Breast epithelium (tissue), 4 donors: ENCODE measurements at regions not wholly inside any gene's neighbourhood (a gene's known extent, or its start where the extent isn't known, plus 50 kb on each side); places are given as distances from the start of the nearest gene placed in this dataset.

ENCODE experiments used
- DNase-seq, 2 donors: peaks; one replicate each; pipeline ENCODE4 v3.0.0-alpha.2; 2019; ENCODE audit warnings: low spot score in 2 of 2
- H3K27ac ChIP-seq, 2 donors: fragments of 200-600 bp; sonication (generic) in 1 of 2; one replicate each; pipeline ENCODE4 v1.5.1; 2016 to 2019; ENCODE audit warnings: mild to moderate bottlenecking in 1 of 2
- H3K27me3 ChIP-seq, 2 donors: fragments of 200-600 bp; sonication (generic) in 1 of 2; one replicate each; pipeline versions ENCODE4 v1.5.1 to v1.6.0; 2017 to 2019; ENCODE audit warnings: control low read depth in 1 of 2, mild to moderate bottlenecking in 1 of 2
- H3K36me3 ChIP-seq: fragments of 200-600 bp; one replicate; pipeline ENCODE4 v1.5.1; 2019
- H3K4me1 ChIP-seq, 2 donors: fragments of 200-600 bp; sonication (generic); one replicate each; pipeline ENCODE4 v1.5.1; 2016 to 2019; ENCODE audit warnings: control low read depth in 1 of 2
- H3K4me3 ChIP-seq, 3 donors: fragments of 200-600 bp; sonication (generic); 1 replicate in 2 of 3; 2 replicates in 1 of 3; pipeline ENCODE4 v1.5.1; 2016 to 2019; ENCODE audit warnings: mild to moderate bottlenecking in 3 of 3, moderate library complexity in 2 of 3
- H3K9me3 ChIP-seq, 2 donors: fragments of 200-600 bp; sonication (generic) in 1 of 2; one replicate each; pipeline ENCODE4 v1.5.1; 2016 to 2019; ENCODE audit warnings: control low read depth in 1 of 2
- POLR2A ChIP-seq: fragments of 450-650 bp; IDR thresholded peaks from one replicate; pipeline ENCODE4 v1.6.1; 2016; ENCODE audit warnings: antibody characterized with exemption, mild to moderate bottlenecking, moderate library complexity
- POLR2AphosphoS5 ChIP-seq, 3 donors: sonication (generic); formaldehyde crosslinking; IDR thresholded peaks; one replicate each; pipeline ENCODE4 v1.6.1; 2017; ENCODE audit warnings: antibody characterized with exemption in 3 of 3
- intact Hi-C: fragments of 100-400 bp; cut with DNase I; formaldehyde crosslinking; loops from one replicate; pipeline ENCODE4 v1.15.1; 2023; ENCODE audit warnings: low total_unique reads
- TF ChIP-seq, protein P1 (sequence below), 3 donors: fragments of 450-650 bp; IDR thresholded peaks; one replicate each; pipeline ENCODE4 v1.5.1; 2016 to 2017; ENCODE audit warnings: antibody characterized with exemption in 3 of 3, mild to moderate bottlenecking in 3 of 3, moderate library complexity in 3 of 3

DNA sequence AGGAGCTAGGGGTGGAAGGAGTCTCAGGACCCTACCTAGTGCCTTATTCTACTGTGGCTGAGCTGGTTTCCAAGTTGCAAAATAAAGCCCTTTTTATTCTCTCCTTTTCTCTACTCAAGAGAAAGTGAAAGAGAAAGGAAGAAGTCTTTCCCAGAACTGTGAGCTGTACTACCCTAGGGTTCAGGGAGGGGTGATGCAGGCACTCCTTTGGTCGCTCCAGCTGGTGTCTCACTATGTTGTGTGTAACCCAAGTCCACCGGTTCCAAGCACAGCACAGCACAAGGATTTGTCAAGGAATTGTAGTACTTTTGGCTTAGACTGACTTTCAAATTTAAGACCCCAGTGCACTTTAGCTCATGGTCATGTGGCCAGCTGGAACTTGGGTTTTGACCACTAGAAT lies 1721.7 kb downstream of the OTOL1 start:
- no peaks in the 10 kb centered on the region for H3K36me3 ChIP-seq
- H3K27me3 ChIP-seq, result no peaks in the 10 kb centered on the region
- no peak for DNase-seq
- no peaks in the 10 kb centered on the region for H3K9me3 ChIP-seq
- intact Hi-C loops, result no loop called here
- H3K4me1 ChIP-seq, result no peaks in the 10 kb centered on the region
- TF ChIP-seq, protein P1, sequence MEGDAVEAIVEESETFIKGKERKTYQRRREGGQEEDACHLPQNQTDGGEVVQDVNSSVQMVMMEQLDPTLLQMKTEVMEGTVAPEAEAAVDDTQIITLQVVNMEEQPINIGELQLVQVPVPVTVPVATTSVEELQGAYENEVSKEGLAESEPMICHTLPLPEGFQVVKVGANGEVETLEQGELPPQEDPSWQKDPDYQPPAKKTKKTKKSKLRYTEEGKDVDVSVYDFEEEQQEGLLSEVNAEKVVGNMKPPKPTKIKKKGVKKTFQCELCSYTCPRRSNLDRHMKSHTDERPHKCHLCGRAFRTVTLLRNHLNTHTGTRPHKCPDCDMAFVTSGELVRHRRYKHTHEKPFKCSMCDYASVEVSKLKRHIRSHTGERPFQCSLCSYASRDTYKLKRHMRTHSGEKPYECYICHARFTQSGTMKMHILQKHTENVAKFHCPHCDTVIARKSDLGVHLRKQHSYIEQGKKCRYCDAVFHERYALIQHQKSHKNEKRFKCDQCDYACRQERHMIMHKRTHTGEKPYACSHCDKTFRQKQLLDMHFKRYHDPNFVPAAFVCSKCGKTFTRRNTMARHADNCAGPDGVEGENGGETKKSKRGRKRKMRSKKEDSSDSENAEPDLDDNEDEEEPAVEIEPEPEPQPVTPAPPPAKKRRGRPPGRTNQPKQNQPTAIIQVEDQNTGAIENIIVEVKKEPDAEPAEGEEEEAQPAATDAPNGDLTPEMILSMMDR (IDR thresholded peaks at IDR 0.05), result no peak
- no peak for TF ChIP-seq POLR2A
- TF ChIP-seq POLR2AphosphoS5 (IDR thresholded peaks at IDR 0.05), result no peak
- H3K4me3 ChIP-seq, result no peak overlapping the region
- H3K27ac ChIP-seq, result no peak overlapping the region

DNA sequence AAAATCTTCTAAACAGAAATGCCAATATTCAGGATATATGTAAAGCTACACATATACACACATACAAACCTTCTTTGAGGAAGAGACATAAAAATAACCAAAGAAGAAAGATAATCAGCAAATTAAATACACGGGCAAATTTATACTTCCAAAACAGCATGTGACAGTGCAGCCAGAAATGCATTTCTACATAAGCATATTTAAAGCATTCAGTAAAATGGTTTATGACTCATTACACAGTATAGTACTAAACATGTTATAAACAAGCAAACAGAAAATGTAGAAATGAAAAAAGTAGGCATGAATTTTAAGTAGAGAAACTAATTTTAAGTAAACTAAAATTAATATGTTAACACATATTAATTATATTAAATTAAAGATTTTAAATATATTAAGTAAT lies 1717.2 kb downstream of the OTOL1 start:
- DNase-seq, result no peak
- H3K9me3 ChIP-seq, result no peaks in the 10 kb centered on the region
- no peaks in the 10 kb centered on the region for H3K36me3 ChIP-seq
- intact Hi-C loops, result no loop called here
- no peak overlapping the region for H3K4me3 ChIP-seq
- TF ChIP-seq, protein P1 (IDR thresholded peaks at IDR 0.05), result no peak
- TF ChIP-seq POLR2A (no peak), POLR2AphosphoS5 (IDR thresholded peaks at IDR 0.05) (no peak)
- no peaks in the 10 kb centered on the region for H3K27me3 ChIP-seq
- no peaks in the 10 kb centered on the region for H3K4me1 ChIP-seq
- H3K27ac ChIP-seq, result no peak overlapping the region

DNA sequence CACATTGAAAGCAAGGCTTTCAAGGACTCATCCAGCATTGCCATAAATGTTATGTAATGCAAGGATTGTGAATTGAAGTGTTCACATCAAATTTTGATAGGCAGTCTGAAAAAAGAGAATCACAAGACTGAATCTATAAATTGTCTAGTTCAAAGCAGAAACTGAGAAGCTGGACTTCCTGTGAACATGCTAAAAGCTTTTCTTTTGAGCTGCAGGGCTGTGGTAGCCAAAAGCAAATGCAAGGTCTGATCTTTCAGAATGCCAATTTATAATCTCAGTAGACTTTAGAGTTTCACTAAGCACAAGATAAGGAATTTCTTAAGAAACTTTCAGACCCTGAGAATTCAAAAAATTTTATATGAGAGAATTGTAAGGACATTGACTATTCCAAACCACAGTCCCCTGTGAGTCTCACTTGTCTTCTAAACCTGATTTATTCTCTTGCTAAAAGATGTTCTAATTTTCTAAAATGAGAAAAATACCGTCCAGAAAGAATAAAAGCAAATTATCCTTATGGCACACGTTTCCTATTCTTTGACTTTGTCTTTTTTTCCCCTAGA lies 1700.3 kb downstream of the OTOL1 start:
- TF ChIP-seq POLR2A, result no peak
- no peak for TF ChIP-seq POLR2AphosphoS5 (IDR thresholded peaks at IDR 0.05)
- TF ChIP-seq, protein P1 (IDR thresholded peaks at IDR 0.05), result no peak

DNA sequence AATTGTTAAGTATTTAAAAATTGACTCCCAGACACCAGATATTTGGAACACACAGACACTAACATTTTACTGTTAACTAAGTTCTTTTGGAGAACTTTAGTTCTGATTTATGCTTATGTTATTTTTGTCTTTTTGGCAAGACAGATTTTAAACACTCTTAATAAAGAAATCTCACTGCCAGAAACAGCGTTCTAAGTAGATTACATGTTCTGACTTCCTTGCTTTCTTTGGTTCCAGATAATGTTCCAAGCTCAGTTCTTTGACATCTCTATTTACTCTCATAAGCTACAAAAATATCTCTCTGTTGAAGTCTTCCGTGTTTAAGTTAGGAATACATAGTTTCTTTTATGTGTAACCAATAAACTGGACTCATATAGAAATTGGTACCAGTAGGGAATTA lies 1699.6 kb downstream of the OTOL1 start:
- DNase-seq, result no peak
- Histone ChIP-seq H3K4me1 (no peaks in the 10 kb centered on the region), H3K4me3 (no peak overlapping the region), H3K27me3 (no peaks in the 10 kb centered on the region), H3K9me3 (no peaks in the 10 kb centered on the region), H3K27ac (no peak overlapping the region), H3K36me3 (no peaks in the 10 kb centered on the region)
- intact Hi-C loops, result no loop called here
- TF ChIP-seq, protein P1 (IDR thresholded peaks at IDR 0.05), result no peak
- TF ChIP-seq POLR2AphosphoS5 (IDR thresholded peaks at IDR 0.05) (no peak), POLR2A (no peak)

More for the DNA sequence above, 1700.3 kb downstream of the OTOL1 start:
- Histone ChIP-seq H3K4me3 (no peak overlapping the region), H3K36me3 (no peaks in the 10 kb centered on the region), H3K27ac (no peak overlapping the region), H3K27me3 (no peaks in the 10 kb centered on the region), H3K9me3 (no peaks in the 10 kb centered on the region), H3K4me1 (no peaks in the 10 kb centered on the region)
- intact Hi-C loops, result no loop called here
- DNase-seq, result no peak

DNA sequence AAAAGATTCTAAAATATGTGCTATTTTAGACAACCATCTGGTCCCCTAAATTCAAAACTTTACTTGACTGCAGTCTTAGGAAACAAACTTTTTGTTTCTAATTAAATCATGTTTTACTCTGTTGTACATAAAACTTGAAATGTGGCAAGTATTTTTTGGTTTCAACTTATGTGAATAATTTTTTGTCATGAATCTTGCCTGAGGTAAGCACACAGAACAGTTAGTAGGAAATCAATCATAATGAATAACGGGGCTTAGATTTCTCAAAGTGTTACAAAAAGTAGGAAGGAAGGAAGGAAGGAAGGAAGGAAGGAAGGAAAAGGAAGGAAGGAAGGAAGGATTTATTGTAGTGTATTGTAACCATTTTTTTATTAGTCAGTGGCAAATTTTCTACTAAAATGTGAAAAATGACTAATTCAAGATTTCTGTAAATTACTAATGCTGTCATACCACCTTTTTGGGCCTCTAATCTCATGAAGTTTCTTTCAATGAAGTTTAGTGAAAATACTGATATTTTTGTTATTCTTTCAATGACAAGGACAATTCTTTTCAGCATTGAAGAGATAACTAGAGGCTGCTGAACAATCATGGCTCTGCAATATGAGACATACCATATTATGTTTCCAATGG lies 1689.2 kb downstream of the OTOL1 start:
- intact Hi-C loops, result no loop called here
- no peak overlapping the region for H3K27ac ChIP-seq
- TF ChIP-seq, protein P1 (IDR thresholded peaks at IDR 0.05), result no peak
- TF ChIP-seq POLR2A (no peak), POLR2AphosphoS5 (IDR thresholded peaks at IDR 0.05) (no peak)
- no peaks in the 10 kb centered on the region for H3K27me3 ChIP-seq
- no peaks in the 10 kb centered on the region for H3K9me3 ChIP-seq
- H3K4me1 ChIP-seq, result no peaks in the 10 kb centered on the region
- H3K4me3 ChIP-seq, result no peak overlapping the region
- DNase-seq, result no peak
- H3K36me3 ChIP-seq, result no peaks in the 10 kb centered on the region
